ENCODE measurements at regions not wholly inside any gene's neighbourhood (a gene's known extent, or its start where the extent isn't known, plus 50 kb on each side); places are given as distances from the start of the nearest gene placed in this dataset.
"Not testable (repeated sequence)": the region's sequence is repeated elsewhere in the genome, so short reads cannot be mapped to it uniquely, and the experiment has no call there.

- DNase-seq: no peak
These were observed 115.2 kb upstream of the FAT3 start for GRCh38 chr11:92109466-92109865.

GRCh38 chr11:92107331-92107730, 117.3 kb upstream of the FAT3 start:
- DNase-seq: no peak

- no peak for DNase-seq
These were observed 120.3 kb upstream of the FAT3 start for GRCh38 chr11:92104349-92104748.

- DNase-seq: no peak
These were observed 122.7 kb upstream of the FAT3 start for GRCh38 chr11:92101920-92102319.

- DNase-seq: no peak
These were observed 125.4 kb upstream of the FAT3 start for GRCh38 chr11:92099183-92099582.

GRCh38 chr11:92098172-92098571, 126.4 kb upstream of the FAT3 start:
- no peak for DNase-seq

GRCh38 chr11:92087725-92088537, 136.7 kb upstream of the FAT3 start:
- no peak for DNase-seq

- DNase-seq: no peak
These were observed 141.5 kb upstream of the FAT3 start for GRCh38 chr11:92083123-92083522.

GRCh38 chr11:92082652-92083051, 142.0 kb upstream of the FAT3 start:
- DNase-seq: no peak

GRCh38 chr11:92074498-92074897, 150.1 kb upstream of the FAT3 start:
- not testable (repeated sequence) for DNase-seq

GRCh38 chr11:92071660-92072059, 153.0 kb upstream of the FAT3 start:
- DNase-seq: no peak

- DNase-seq: no peak
These were observed 154.4 kb upstream of the FAT3 start for GRCh38 chr11:92070026-92070889.

GRCh38 chr11:92067016-92067415, 157.6 kb upstream of the FAT3 start:
- no peak for DNase-seq

GRCh38 chr11:92061456-92062062, 163.1 kb upstream of the FAT3 start:
- no peak for DNase-seq

GRCh38 chr11:92057849-92058442, 166.7 kb upstream of the FAT3 start:
- DNase-seq: no peak

- DNase-seq: no peak
These were observed 171.4 kb upstream of the FAT3 start for GRCh38 chr11:92053216-92053615.

- no peak for DNase-seq
These were observed 174.3 kb upstream of the FAT3 start for GRCh38 chr11:92050305-92050704.

- DNase-seq: no peak
These were observed 176.2 kb upstream of the FAT3 start for GRCh38 chr11:92048415-92048814.

GRCh38 chr11:92046103-92046502, 178.5 kb upstream of the FAT3 start:
- no peak for DNase-seq

- no peak for DNase-seq
These were observed 179.3 kb upstream of the FAT3 start for GRCh38 chr11:92045301-92045700.

- no peak for DNase-seq
These were observed 189.1 kb upstream of the FAT3 start for GRCh38 chr11:92035488-92035887.

GRCh38 chr11:92027136-92027535, 197.5 kb upstream of the FAT3 start:
- DNase-seq: not testable (repeated sequence)

- DNase-seq: no peak
These were observed 198.0 kb upstream of the FAT3 start for GRCh38 chr11:92026664-92027063.

All from activated naive CD4-positive, alpha-beta T cell treated with anti-CD3 and anti-CD28 coated beads, Interleukin-2, amount 50 U/mL, for 16 hours (primary cell).